Mesothelial cell of epicardium (in vitro differentiated cells): ENCODE measurements at regions not wholly inside any gene's neighbourhood (a gene's known extent, or its start where the extent isn't known, plus 50 kb on each side); places are given as distances from the start of the nearest gene placed in this dataset.

Source experiments
- DNase-seq, 2 experiments: peaks; one replicate each; pipeline ENCODE4 v3.0.0; 2021; ENCODE audit warnings: low spot score in 2 of 2; ENCODE audit not compliant: unreplicated experiment in 2 of 2
- H3K27ac Mint-ChIP-seq: 2 replicates; pipeline ENCODE4 v1.8.0; 2021; ENCODE audit warnings: mixed read lengths
- H3K27me3 Mint-ChIP-seq: 2 replicates; pipeline ENCODE4 v1.8.0; 2021; ENCODE audit warnings: low read depth, mixed read lengths
- H3K36me3 Mint-ChIP-seq: 2 replicates; pipeline ENCODE4 v1.8.0; 2021; ENCODE audit warnings: mixed read lengths
- H3K4me1 Mint-ChIP-seq: 2 replicates; pipeline ENCODE4 v1.8.0; 2021; ENCODE audit warnings: mixed read lengths
- H3K4me3 Mint-ChIP-seq: 2 replicates; pipeline ENCODE4 v1.8.0; 2021; ENCODE audit warnings: mild to moderate bottlenecking, moderate library complexity, mixed read lengths
- H3K9me3 Mint-ChIP-seq: 2 replicates; pipeline ENCODE4 v1.8.0; 2021; ENCODE audit warnings: mixed read lengths
- TF ChIP-seq, protein P1 (sequence below): fragments of 200-600 bp; sonication (generic); IDR thresholded peaks from one replicate; pipeline ENCODE4 v1.5.0; 2021; ENCODE audit warnings: antibody characterized with exemption; ENCODE audit not compliant: unreplicated experiment

DNA sequence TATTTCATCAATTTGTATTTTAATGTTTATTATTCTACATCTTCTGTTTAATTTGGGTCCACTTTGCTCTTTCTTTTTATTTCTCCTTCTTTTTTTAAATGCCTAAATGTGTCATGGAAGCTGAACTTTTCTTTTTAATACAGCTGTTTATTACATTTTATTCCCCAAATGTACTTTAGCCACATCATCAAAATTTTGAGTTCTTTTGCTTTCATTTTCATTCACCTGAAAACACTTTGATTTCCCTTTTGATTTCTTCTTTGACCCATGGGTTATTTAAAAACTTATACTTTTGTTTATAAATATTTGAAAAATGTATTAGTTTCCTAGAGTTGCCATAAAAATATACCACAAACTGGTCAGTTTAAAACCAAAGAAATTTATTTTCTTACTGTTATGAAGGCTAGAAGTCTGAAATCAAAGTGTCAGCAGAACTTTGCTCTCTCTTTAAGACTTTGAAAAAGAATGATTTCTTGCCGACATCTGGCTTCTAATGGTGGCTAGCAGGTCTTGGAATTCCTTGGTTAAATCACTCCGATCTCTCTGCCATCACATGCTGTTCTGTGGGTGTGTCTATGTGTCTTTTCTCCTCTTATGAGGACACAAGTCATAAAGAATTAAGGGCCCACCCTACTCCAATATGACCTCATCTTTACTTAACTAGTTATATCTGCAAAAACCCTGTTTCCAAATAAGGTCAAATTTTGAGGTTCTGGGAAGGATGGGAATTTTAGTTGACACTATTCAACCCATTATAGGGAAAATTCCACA lies 225.5 kb downstream of the ANKRD7 start:
- Mint-ChIP-seq H3K9me3 (no peaks in the 10 kb centered on the region), H3K4me3 (no peak overlapping the region), H3K4me1 (no peaks in the 10 kb centered on the region), H3K27ac (no peak overlapping the region), H3K27me3 (no peaks in the 10 kb centered on the region), H3K36me3 (no peaks in the 10 kb centered on the region)
- TF ChIP-seq, protein P1, sequence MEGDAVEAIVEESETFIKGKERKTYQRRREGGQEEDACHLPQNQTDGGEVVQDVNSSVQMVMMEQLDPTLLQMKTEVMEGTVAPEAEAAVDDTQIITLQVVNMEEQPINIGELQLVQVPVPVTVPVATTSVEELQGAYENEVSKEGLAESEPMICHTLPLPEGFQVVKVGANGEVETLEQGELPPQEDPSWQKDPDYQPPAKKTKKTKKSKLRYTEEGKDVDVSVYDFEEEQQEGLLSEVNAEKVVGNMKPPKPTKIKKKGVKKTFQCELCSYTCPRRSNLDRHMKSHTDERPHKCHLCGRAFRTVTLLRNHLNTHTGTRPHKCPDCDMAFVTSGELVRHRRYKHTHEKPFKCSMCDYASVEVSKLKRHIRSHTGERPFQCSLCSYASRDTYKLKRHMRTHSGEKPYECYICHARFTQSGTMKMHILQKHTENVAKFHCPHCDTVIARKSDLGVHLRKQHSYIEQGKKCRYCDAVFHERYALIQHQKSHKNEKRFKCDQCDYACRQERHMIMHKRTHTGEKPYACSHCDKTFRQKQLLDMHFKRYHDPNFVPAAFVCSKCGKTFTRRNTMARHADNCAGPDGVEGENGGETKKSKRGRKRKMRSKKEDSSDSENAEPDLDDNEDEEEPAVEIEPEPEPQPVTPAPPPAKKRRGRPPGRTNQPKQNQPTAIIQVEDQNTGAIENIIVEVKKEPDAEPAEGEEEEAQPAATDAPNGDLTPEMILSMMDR = no peak
- no peak for DNase-seq

DNA sequence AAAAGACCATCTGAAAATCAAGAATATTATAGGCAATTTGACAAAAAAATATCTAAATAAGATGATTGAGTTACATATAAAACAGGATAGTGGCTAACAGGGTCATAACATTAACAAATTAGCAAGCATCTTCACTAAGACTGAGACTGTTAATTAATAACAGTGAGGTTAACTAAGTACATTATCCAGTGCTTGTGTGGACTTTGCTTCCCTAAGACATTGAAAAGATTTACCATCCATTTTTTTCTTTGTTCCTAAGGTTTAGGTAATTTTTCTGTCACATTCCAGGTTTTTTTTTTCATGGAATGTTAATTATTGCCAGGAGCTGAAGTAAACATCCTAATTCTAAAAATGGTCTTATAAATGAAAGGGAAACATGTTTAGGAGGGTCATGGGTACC lies 227.6 kb downstream of the ANKRD7 start:
- TF ChIP-seq, protein P1 = no peak
- Mint-ChIP-seq H3K27ac (no peak overlapping the region), H3K4me3 (no peak overlapping the region), H3K9me3 (peaks cover 2% of the 10 kb centered on the region), H3K36me3 (no peaks in the 10 kb centered on the region), H3K4me1 (no peaks in the 10 kb centered on the region), H3K27me3 (no peaks in the 10 kb centered on the region)
- DNase-seq = no peak

DNA sequence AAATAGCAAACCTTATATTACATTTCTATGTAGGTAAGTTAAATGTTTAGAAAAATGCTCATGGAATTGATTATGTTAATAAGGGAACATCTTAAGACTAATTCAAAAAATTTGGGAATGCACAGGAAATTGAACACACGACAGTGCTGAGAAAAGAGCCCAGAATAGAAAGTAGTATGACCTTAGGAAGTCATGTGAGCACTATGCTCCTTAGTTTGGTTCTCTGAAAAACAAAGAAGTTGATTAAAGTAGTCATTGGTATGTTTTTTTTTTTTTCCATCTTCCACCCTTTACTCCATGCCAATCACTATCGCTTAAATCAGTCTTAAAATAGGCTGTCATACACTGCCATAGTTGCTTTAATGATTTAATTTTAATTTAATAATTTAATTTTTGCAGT lies 242.9 kb downstream of the ANKRD7 start:
- no peak for DNase-seq
- H3K4me3 Mint-ChIP-seq = no peak overlapping the region
- TF ChIP-seq, protein P1 = no peak
- H3K36me3 Mint-ChIP-seq = no peaks in the 10 kb centered on the region
- no peaks in the 10 kb centered on the region for H3K9me3 Mint-ChIP-seq
- H3K27ac Mint-ChIP-seq = no peak overlapping the region
- no peaks in the 10 kb centered on the region for H3K27me3 Mint-ChIP-seq
- no peaks in the 10 kb centered on the region for H3K4me1 Mint-ChIP-seq

DNA sequence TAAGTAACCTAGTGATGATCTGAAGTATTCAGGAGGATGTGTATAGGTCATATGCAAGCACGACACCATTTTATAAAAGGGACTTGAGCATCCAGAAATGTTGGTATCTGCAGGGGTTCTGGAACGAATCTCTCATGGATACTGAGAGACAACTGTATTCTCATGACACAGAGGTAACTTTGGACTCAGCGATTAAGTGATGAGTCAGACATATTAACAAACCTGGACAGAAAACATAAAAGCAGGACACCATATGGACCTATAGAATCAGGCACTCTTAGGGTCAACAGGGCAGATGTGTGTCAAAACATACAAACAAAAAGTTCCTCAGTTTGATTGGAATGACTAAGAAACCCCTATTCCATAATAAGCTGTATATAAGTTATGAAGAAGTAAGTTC lies 248.1 kb downstream of the ANKRD7 start:
- TF ChIP-seq, protein P1 = no peak
- Mint-ChIP-seq H3K4me3 (no peak overlapping the region), H3K9me3 (no peaks in the 10 kb centered on the region), H3K4me1 (no peaks in the 10 kb centered on the region), H3K27ac (no peak overlapping the region), H3K27me3 (no peaks in the 10 kb centered on the region), H3K36me3 (no peaks in the 10 kb centered on the region)
- DNase-seq = no peak

DNA sequence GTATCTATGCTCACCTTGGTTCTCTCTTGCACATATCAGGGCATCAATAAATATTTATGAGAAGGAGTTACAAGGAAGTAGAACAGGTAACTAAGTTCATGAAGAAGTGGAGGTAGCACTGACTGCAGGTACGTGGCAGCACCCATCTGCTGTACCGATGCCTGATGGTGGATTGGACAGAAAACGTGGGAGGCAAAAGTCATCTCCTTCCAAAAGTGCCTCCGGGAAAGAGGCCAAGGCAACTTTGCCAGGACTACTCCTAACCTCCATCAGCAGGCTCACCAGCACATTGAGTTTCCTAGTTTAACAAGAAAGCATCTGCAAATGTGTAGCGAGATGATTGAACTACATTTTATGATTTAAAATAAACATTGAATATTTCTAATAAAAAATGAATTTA lies 248.8 kb downstream of the ANKRD7 start:
- H3K4me3 Mint-ChIP-seq = no peak overlapping the region
- H3K27ac Mint-ChIP-seq = no peak overlapping the region
- DNase-seq = no peak
- no peaks in the 10 kb centered on the region for H3K36me3 Mint-ChIP-seq
- H3K9me3 Mint-ChIP-seq = no peaks in the 10 kb centered on the region
- no peaks in the 10 kb centered on the region for H3K27me3 Mint-ChIP-seq
- TF ChIP-seq, protein P1 = no peak
- no peaks in the 10 kb centered on the region for H3K4me1 Mint-ChIP-seq
